ENCODE measurements at regions not wholly inside any gene's neighbourhood (a gene's known extent, or its start where the extent isn't known, plus 50 kb on each side); places are given as distances from the start of the nearest gene placed in this dataset.

DNA sequence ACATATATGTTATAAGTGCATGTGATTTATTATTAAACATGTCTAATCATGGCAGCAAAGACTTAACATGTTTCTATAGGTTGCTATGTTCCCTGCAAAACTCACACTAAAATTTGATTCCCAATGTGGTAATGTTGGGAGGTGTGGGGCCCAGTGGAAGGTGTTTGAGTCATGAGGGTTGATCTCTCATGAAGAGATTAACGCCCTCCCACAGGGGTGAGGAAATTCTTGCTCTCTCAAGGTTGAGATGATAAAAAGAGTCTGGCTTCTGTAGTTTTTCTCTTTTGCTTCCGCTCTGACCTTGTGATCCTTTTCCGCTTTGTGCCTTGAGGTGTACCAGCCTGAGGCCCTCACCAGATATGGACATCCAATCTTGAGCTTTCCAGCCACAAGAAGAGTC is 737.5 kb upstream of the SLITRK5 start:
- no peaks in the 10 kb centered on the region for H3K36me3 ChIP-seq
- WGBS, 2 donors (ENCODE audit: low coverage in 1 of 2), result 88 to 90% methylated on average over 3 of the region's 3 CpGs
- in situ Hi-C loops (cut with MboI; ENCODE audit: low pct_ligation_motif_present in 1 of 4, low pct_unique_long_range_greater_than_20kb in 1 of 4, low sequenced_read_pairs in 3 of 4), result no loop called here
- intact Hi-C loops (cut with DNase I; ENCODE audit: low total_unique reads), result no loop called here
- H3K27me3 ChIP-seq, result no peaks in the 10 kb centered on the region
- H3K4me1 ChIP-seq, result no peaks in the 10 kb centered on the region
- no peak overlapping the region for H3K4me3 ChIP-seq
- no peak overlapping the region for H3K27ac ChIP-seq
- no peak for DNase-seq
- H3K9me3 ChIP-seq, result no peaks in the 10 kb centered on the region
- TF ChIP-seq POLR2A (IDR thresholded peaks at IDR 0.05) (no peak), EP300 (IDR thresholded peaks at IDR 0.05; ENCODE audit: low read depth) (no peak), POLR2AphosphoS5 (IDR thresholded peaks at IDR 0.05) (no peak), CTCF (IDR thresholded peaks at IDR 0.05) (no peak)

- no peak overlapping the region for H3K4me3 ChIP-seq
- H3K4me1 ChIP-seq, result no peaks in the 10 kb centered on the region
- WGBS, 2 donors (ENCODE audit: low coverage in 1 of 2), result 82 to 87% methylated on average over 2 of the region's 2 CpGs
- H3K27me3 ChIP-seq, result no peaks in the 10 kb centered on the region
- DNase-seq, result no peak
- no peaks in the 10 kb centered on the region for H3K9me3 ChIP-seq
- H3K27ac ChIP-seq, result no peak overlapping the region
- no peaks in the 10 kb centered on the region for H3K36me3 ChIP-seq
- TF ChIP-seq CTCF (IDR thresholded peaks at IDR 0.05), result no peak
- TF ChIP-seq EP300 (IDR thresholded peaks at IDR 0.05; ENCODE audit: low read depth), result no peak
- TF ChIP-seq POLR2AphosphoS5 (IDR thresholded peaks at IDR 0.05), result no peak
- TF ChIP-seq POLR2A (IDR thresholded peaks at IDR 0.05), result no peak
- in situ Hi-C loops (cut with MboI; ENCODE audit: low pct_ligation_motif_present in 1 of 4, low pct_unique_long_range_greater_than_20kb in 1 of 4, low sequenced_read_pairs in 3 of 4), result no loop called here
- intact Hi-C loops (cut with DNase I; ENCODE audit: low total_unique reads), result no loop called here
These were observed 733.9 kb upstream of the SLITRK5 start for GRCh38 chr13:86937316-86937715.

GRCh38 chr13:86945584-86945983 is 725.6 kb upstream of the SLITRK5 start:
- intact Hi-C loops (cut with DNase I; ENCODE audit: low total_unique reads) (no loop called here), in situ Hi-C loops (cut with MboI; ENCODE audit: low pct_ligation_motif_present in 1 of 4, low pct_unique_long_range_greater_than_20kb in 1 of 4, low sequenced_read_pairs in 3 of 4) (no loop called here)
- TF ChIP-seq EP300 (IDR thresholded peaks at IDR 0.05; ENCODE audit: low read depth) (no peak), POLR2A (IDR thresholded peaks at IDR 0.05) (no peak), CTCF (IDR thresholded peaks at IDR 0.05) (no peak), POLR2AphosphoS5 (IDR thresholded peaks at IDR 0.05) (no peak)
- Histone ChIP-seq H3K36me3 (no peaks in the 10 kb centered on the region), H3K27ac (no peak overlapping the region), H3K9me3 (no peaks in the 10 kb centered on the region), H3K27me3 (no peaks in the 10 kb centered on the region), H3K4me3 (no peak overlapping the region), H3K4me1 (no peaks in the 10 kb centered on the region)
- WGBS, 2 donors (ENCODE audit: low coverage in 1 of 2), result 53 to 57% methylated on average over 2 of the region's 2 CpGs
- DNase-seq, result no peak

DNA sequence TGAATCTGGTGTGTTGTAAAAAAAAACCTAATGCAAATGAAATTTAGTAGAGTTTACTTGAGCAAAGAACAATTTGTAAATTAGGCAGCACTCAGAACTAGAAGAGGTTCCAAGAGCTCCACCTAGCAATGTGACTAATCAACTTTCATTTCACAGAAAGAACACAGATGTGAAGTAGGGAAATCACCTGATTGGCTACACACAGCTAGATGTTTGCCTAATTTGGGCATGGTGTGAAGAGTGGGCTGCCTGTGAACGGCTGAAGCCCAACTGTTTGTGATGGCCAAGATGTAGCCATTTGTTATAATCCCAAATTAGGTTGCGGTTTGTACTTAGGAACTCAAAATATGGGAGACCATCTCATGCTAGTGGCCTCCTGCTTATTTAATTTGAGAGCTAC is 724.4 kb upstream of the SLITRK5 start:
- H3K36me3 ChIP-seq, result no peaks in the 10 kb centered on the region
- no peaks in the 10 kb centered on the region for H3K4me1 ChIP-seq
- DNase-seq, result no peak
- in situ Hi-C loops (cut with MboI; ENCODE audit: low pct_ligation_motif_present in 1 of 4, low pct_unique_long_range_greater_than_20kb in 1 of 4, low sequenced_read_pairs in 3 of 4), result no loop called here
- no peak overlapping the region for H3K27ac ChIP-seq
- WGBS, 2 donors (ENCODE audit: low coverage in 1 of 2), result 62 to 100% methylated on average over 1 to 2 of the region's 2 CpGs
- TF ChIP-seq POLR2A (IDR thresholded peaks at IDR 0.05) (no peak), CTCF (IDR thresholded peaks at IDR 0.05) (no peak), POLR2AphosphoS5 (IDR thresholded peaks at IDR 0.05) (no peak), EP300 (IDR thresholded peaks at IDR 0.05; ENCODE audit: low read depth) (no peak)
- no peaks in the 10 kb centered on the region for H3K27me3 ChIP-seq
- no peaks in the 10 kb centered on the region for H3K9me3 ChIP-seq
- intact Hi-C loops (cut with DNase I; ENCODE audit: low total_unique reads), result no loop called here
- no peak overlapping the region for H3K4me3 ChIP-seq

Data from transverse colon (tissue), 4 donors.